Activated CD4-positive, alpha-beta T cell treated with anti-CD3 and anti-CD28 coated beads for 36 hours (primary cell): ENCODE measurements at regions not wholly inside any gene's neighbourhood (a gene's known extent, or its start where the extent isn't known, plus 50 kb on each side); places are given as distances from the start of the nearest gene placed in this dataset.
A peak's percentile ranks its signal among the peaks of the same experiment; 100 is the strongest.

Source experiments
- ATAC-seq: fragments of 200-7000 bp; cut with Tn5 transposase; one replicate; pipeline ENCODE4 v1.10.0; 2021; ENCODE audit warnings: mild to moderate bottlenecking, moderate library complexity
- CTCF ChIA-PET: fragments of 350-600 bp; sonication (Branson Sonifier 250); formaldehyde crosslinking; loops from one replicate; lab custom pipeline; 2021; ENCODE audit warnings: antibody characterized with exemption; lab: Charles Lee
- POLR2A ChIA-PET: fragments of 350-600 bp; sonication (Branson Sonifier 250); formaldehyde crosslinking; loops from one replicate; lab custom pipeline; 2021; ENCODE audit warnings: antibody characterized with exemption, inconsistent platforms; lab: Charles Lee
- DNase-seq: peaks from one replicate; pipeline ENCODE4 v3.0.0-alpha.2; 2020
- H3K27ac Mint-ChIP-seq: one replicate; pipeline ENCODE4 v1.8.0; 2021; ENCODE audit warnings: mixed read lengths
- H3K27me3 Mint-ChIP-seq: one replicate; pipeline ENCODE4 v1.8.0; 2021; ENCODE audit warnings: mixed read lengths
- H3K36me3 Mint-ChIP-seq: one replicate; pipeline ENCODE4 v1.8.0; 2021; ENCODE audit warnings: low read depth, mixed read lengths
- H3K4me1 Mint-ChIP-seq: one replicate; pipeline ENCODE4 v1.8.0; 2021; ENCODE audit warnings: mixed read lengths
- H3K4me3 Mint-ChIP-seq: one replicate; pipeline ENCODE4 v1.8.0; 2021; ENCODE audit warnings: mild to moderate bottlenecking, moderate library complexity, mixed read lengths
- H3K9me3 Mint-ChIP-seq: one replicate; pipeline ENCODE4 v1.8.0; 2021; ENCODE audit warnings: low read depth, mixed read lengths
- intact Hi-C, 2 experiments: fragments of 100-400 bp; cut with DNase I in 1 of 2; cut with micrococcal nuclease in 1 of 2; formaldehyde crosslinking; loops; one replicate each; pipeline versions ENCODE4 v1.14.2 to v1.15.1; 2022 to 2024; cut with DNase I, micrococcal nuclease

- Mint-ChIP-seq H3K9me3 (no peaks in the 10 kb centered on the region), H3K36me3 (no peaks in the 10 kb centered on the region), H3K27ac (no peak overlapping the region), H3K4me3 (no peak overlapping the region), H3K27me3 (no peaks in the 10 kb centered on the region), H3K4me1 (peaks cover 19% of the 10 kb centered on the region)
- peak; percentile 78 for ATAC-seq
- ChIA-PET POLR2A (interaction anchor here (0.6 kb wide), 1 partner anchor 9 kb away, joined by 4 read pairs; no protein-coding TSS in a partner anchor), CTCF (interaction anchor here (0.7 to 0.9 kb wide), 4 partner anchors 9 to 53 kb away, joined by 3 to 5 read pairs (median 4); no protein-coding TSS in a partner anchor)
- intact Hi-C loops: no loop called here
- DNase-seq: peak; percentile 44
Observed at GRCh38 chr2:241924069-241924908, 54.8 kb downstream of the RTP5 start.

GRCh38 chr2:241924909-241925250 lies 55.4 kb downstream of the RTP5 start:
- Mint-ChIP-seq H3K4me1 (peaks cover 19% of the 10 kb centered on the region), H3K9me3 (no peaks in the 10 kb centered on the region), H3K36me3 (no peaks in the 10 kb centered on the region), H3K4me3 (no peak overlapping the region), H3K27ac (no peak overlapping the region), H3K27me3 (no peaks in the 10 kb centered on the region)
- ATAC-seq (no peak), DNase-seq (no peak)
- CTCF ChIA-PET: interaction anchor here (0.7 to 0.9 kb wide), 3 partner anchors 9 to 30 kb away, joined by 3 to 5 read pairs (median 3); no protein-coding TSS in a partner anchor
- POLR2A ChIA-PET: interaction anchor here (0.6 kb wide), 1 partner anchor 9 kb away, joined by 4 read pairs; no protein-coding TSS in a partner anchor
- intact Hi-C loops: no loop called here

GRCh38 chr2:241925277-241925676 lies 55.7 kb downstream of the RTP5 start:
- DNase-seq (no peak), ATAC-seq (no peak)
- Mint-ChIP-seq H3K4me1 (peaks cover 19% of the 10 kb centered on the region), H3K4me3 (no peak overlapping the region), H3K27ac (no peak overlapping the region), H3K36me3 (no peaks in the 10 kb centered on the region), H3K27me3 (no peaks in the 10 kb centered on the region), H3K9me3 (no peaks in the 10 kb centered on the region)
- intact Hi-C loops: no loop called here
- ChIA-PET POLR2A (no interaction called here), CTCF (no interaction called here)

- H3K27ac Mint-ChIP-seq: no peak overlapping the region
- intact Hi-C loops: no loop called here
- H3K36me3 Mint-ChIP-seq: no peaks in the 10 kb centered on the region
- DNase-seq (no peak), ATAC-seq (no peak)
- ChIA-PET CTCF (no interaction called here), POLR2A (no interaction called here)
- peaks cover 19% of the 10 kb centered on the region for H3K4me1 Mint-ChIP-seq
- no peaks in the 10 kb centered on the region for H3K27me3 Mint-ChIP-seq
- no peaks in the 10 kb centered on the region for H3K9me3 Mint-ChIP-seq
- H3K4me3 Mint-ChIP-seq: no peak overlapping the region
Observed at GRCh38 chr2:241925821-241926441, 56.4 kb downstream of the RTP5 start.

- Mint-ChIP-seq H3K9me3 (no peaks in the 10 kb centered on the region), H3K4me1 (peaks cover 19% of the 10 kb centered on the region), H3K4me3 (no peak overlapping the region), H3K27ac (no peak overlapping the region), H3K36me3 (no peaks in the 10 kb centered on the region), H3K27me3 (no peaks in the 10 kb centered on the region)
- intact Hi-C loops: no loop called here
- DNase-seq: no peak
- ChIA-PET POLR2A (no interaction called here), CTCF (no interaction called here)
- ATAC-seq: no peak
Observed at GRCh38 chr2:241926541-241927311, 57.2 kb downstream of the RTP5 start.

- POLR2A ChIA-PET: no interaction called here
- Mint-ChIP-seq H3K4me1 (peaks cover 7% of the 10 kb centered on the region), H3K4me3 (no peak overlapping the region), H3K27me3 (no peaks in the 10 kb centered on the region), H3K36me3 (no peaks in the 10 kb centered on the region), H3K9me3 (no peaks in the 10 kb centered on the region), H3K27ac (no peak overlapping the region)
- intact Hi-C loops: no loop called here
- CTCF ChIA-PET: interaction anchor here (0.5 kb wide), 1 partner anchor 1308 kb away, joined by 3 read pairs; no protein-coding TSS in a partner anchor
- ATAC-seq: no peak
- no peak for DNase-seq
Observed at GRCh38 chr2:241929551-241930490, 60.3 kb downstream of the RTP5 start.

- ATAC-seq (no peak), DNase-seq (no peak)
- intact Hi-C loops: no loop called here
- ChIA-PET CTCF (no interaction called here), POLR2A (no interaction called here)
- Mint-ChIP-seq H3K4me1 (peaks cover 7% of the 10 kb centered on the region), H3K4me3 (no peak overlapping the region), H3K27ac (no peak overlapping the region), H3K9me3 (no peaks in the 10 kb centered on the region), H3K36me3 (peaks cover 3% of the 10 kb centered on the region), H3K27me3 (no peaks in the 10 kb centered on the region)
Observed at GRCh38 chr2:241931084-241931975, 61.8 kb downstream of the RTP5 start.

GRCh38 chr2:241931976-241932898 lies 62.7 kb downstream of the RTP5 start:
- ChIA-PET CTCF (interaction anchor here (2.9 kb wide), 1 partner anchor 19 kb away, joined by 7 read pairs; no protein-coding TSS in a partner anchor), POLR2A (no interaction called here)
- H3K4me3 Mint-ChIP-seq: no peak overlapping the region
- DNase-seq: no peak
- H3K4me1 Mint-ChIP-seq: peaks cover 7% of the 10 kb centered on the region
- no peaks in the 10 kb centered on the region for H3K27me3 Mint-ChIP-seq
- intact Hi-C loops: no loop called here
- no peak for ATAC-seq
- no peaks in the 10 kb centered on the region for H3K9me3 Mint-ChIP-seq
- H3K27ac Mint-ChIP-seq: no peak overlapping the region
- peaks cover 3% of the 10 kb centered on the region for H3K36me3 Mint-ChIP-seq

- peaks cover 7% of the 10 kb centered on the region for H3K4me1 Mint-ChIP-seq
- H3K4me3 Mint-ChIP-seq: no peak overlapping the region
Observed at GRCh38 chr2:241932899-241933178, 63.3 kb downstream of the RTP5 start.

More at GRCh38 chr2:241932899-241933178, 63.3 kb downstream of the RTP5 start:
- ATAC-seq (no peak), DNase-seq (no peak)
- no peak overlapping the region for H3K27ac Mint-ChIP-seq
- H3K27me3 Mint-ChIP-seq: no peaks in the 10 kb centered on the region
- ChIA-PET CTCF (interaction anchor here (0.5 to 2.9 kb wide), 2 partner anchors 18 to 95 kb away, joined by 3 to 7 read pairs; no protein-coding TSS in a partner anchor), POLR2A (no interaction called here)
- intact Hi-C loops: no loop called here
- no peaks in the 10 kb centered on the region for H3K9me3 Mint-ChIP-seq
- peaks cover 3% of the 10 kb centered on the region for H3K36me3 Mint-ChIP-seq
